ENCODE measurements at regions not wholly inside any gene's neighbourhood (a gene's known extent, or its start where the extent isn't known, plus 50 kb on each side); places are given as distances from the start of the nearest gene placed in this dataset.

- TF ChIP-seq, protein P1, sequence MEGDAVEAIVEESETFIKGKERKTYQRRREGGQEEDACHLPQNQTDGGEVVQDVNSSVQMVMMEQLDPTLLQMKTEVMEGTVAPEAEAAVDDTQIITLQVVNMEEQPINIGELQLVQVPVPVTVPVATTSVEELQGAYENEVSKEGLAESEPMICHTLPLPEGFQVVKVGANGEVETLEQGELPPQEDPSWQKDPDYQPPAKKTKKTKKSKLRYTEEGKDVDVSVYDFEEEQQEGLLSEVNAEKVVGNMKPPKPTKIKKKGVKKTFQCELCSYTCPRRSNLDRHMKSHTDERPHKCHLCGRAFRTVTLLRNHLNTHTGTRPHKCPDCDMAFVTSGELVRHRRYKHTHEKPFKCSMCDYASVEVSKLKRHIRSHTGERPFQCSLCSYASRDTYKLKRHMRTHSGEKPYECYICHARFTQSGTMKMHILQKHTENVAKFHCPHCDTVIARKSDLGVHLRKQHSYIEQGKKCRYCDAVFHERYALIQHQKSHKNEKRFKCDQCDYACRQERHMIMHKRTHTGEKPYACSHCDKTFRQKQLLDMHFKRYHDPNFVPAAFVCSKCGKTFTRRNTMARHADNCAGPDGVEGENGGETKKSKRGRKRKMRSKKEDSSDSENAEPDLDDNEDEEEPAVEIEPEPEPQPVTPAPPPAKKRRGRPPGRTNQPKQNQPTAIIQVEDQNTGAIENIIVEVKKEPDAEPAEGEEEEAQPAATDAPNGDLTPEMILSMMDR (IDR thresholded peaks at IDR 0.05) = no peak
- no peak for TF ChIP-seq EP300 (IDR thresholded peaks at IDR 0.05)
- no peak for TF ChIP-seq POLR2A (IDR thresholded peaks at IDR 0.05)
Measured at GRCh38 chr7:24464861-24465260, 108.4 kb upstream of the PALS2 start.

Measured in ovary (tissue), 3 donors.